GM18867 (cell line): ENCODE measurements at regions not wholly inside any gene's neighbourhood (a gene's known extent, or its start where the extent isn't known, plus 50 kb on each side); places are given as distances from the start of the nearest gene placed in this dataset.
"Not testable (repeated sequence)": the region's sequence is repeated elsewhere in the genome, so short reads cannot be mapped to it uniquely, and the experiment has no call there.

ENCODE experiments used
- ATAC-seq: cut with Tn5 transposase; IDR thresholded peaks from one replicate; pipeline ENCODE4 v1.9.1; 2021; ENCODE audit warnings: mild to moderate bottlenecking, moderate library complexity; ENCODE audit not compliant: unreplicated experiment

GRCh38 chr2:126275098-126275497 is 380.9 kb upstream of the GYPC start:
- ATAC-seq = no peak

- ATAC-seq = not testable (repeated sequence)
Measured at GRCh38 chr2:126276268-126276667, 379.7 kb upstream of the GYPC start.

DNA sequence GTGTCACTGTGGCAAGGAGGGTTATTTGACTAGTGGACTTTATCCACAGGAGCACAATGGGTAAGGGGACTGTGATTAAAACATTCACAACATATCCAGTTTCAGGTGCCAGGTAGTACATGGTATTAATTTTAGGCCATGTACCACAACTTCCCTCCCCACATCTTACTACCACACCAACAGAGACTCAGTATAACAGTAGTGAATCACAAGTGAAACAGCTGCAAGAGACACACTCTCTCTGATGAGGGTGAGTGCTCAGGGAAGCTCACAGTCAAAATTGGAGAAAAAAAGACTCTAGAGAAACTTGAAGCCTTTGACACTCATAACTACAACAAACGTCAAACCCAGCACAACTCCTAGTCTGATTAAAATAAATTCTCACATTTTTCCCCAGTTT is 367.6 kb upstream of the GYPC start:
- no peak for ATAC-seq

DNA sequence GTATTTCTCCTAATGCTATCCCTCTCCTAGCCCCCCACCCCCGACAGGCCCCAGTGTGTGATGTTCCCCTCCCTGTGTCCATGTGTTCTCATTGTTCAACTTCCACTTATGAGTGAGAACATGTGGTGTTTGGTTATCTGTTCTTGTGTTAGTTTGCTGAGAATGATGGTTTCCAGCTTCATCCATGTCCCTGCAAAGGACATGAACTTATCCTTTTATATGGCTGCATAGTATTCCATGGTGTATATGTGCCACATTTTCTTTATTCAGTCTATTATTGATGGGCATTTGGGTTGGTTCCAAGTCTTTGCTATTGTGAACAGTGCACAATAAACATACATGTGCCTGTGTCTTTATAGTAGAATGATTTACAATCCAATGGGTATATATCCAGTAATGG is 362.0 kb upstream of the GYPC start:
- ATAC-seq = not testable (repeated sequence)

DNA sequence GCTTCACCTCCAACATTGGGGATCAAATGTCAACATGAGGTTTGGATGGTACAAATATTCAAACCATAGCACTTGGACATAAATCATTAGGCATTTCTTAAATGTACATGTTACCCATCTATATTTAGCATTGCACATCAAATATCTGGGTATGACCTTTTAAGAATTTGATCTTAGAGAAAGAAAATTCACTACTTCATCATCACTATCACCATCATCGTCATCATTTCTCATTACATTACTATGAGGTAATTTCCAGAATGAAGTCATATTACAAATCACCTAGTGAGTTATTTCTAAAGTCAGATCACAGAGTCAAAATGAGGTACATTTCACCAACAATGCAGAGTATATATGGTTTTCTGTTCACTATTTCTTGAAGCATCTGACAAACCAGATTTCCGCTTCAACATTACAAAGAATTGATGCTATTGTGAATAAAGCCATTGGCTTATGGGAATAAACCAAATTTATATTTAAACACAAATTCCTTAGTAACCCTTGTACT is 356.4 kb upstream of the GYPC start:
- no peak for ATAC-seq

- no peak for ATAC-seq
Measured at GRCh38 chr2:126300348-126300747, 355.6 kb upstream of the GYPC start.

GRCh38 chr2:126302043-126302442 is 353.9 kb upstream of the GYPC start:
- no peak for ATAC-seq

GRCh38 chr2:126303113-126303512 is 352.8 kb upstream of the GYPC start:
- ATAC-seq = no peak

GRCh38 chr2:126304154-126304553 is 351.8 kb upstream of the GYPC start:
- ATAC-seq = no peak

DNA sequence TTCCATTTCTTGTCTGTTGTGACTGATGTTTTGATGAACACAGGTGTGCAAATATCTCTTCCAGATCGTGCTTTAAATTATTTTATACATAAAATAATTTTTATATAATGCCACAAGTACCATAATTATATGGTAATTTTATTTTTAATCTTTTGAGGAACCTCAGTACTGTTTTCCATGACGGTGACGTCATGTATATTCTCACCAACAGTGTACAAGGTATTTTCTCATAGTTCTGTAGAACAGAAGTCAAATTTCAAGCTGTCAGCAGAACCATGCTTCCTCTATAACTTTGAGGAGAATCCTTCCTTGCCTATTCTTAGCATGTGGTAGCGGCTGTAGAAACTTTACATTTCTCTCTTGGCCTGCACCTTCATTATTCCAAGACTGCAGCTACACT is 349.4 kb upstream of the GYPC start:
- ATAC-seq = no peak

- no peak for ATAC-seq
Measured at GRCh38 chr2:126307740-126308139, 348.2 kb upstream of the GYPC start.

DNA sequence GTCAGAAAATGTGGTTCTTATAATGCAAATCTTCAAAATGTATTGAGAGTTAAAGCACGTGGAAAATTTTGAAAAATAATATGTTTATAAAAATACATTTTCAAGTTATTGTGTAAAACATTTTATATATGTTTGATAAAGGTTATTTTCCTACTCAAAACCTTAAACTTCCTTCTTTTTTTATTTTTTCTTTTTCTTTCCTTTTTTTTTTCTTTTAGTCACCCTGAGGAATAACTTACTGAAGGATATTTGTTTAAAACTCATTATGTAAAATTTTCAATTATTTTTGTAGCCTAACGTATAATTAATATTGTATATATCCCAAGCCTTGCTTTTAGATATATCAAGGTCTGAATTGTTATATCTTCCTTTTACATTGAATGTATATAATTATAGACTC is 346.8 kb upstream of the GYPC start:
- no peak for ATAC-seq

GRCh38 chr2:126312579-126312978 is 343.4 kb upstream of the GYPC start:
- no peak for ATAC-seq

DNA sequence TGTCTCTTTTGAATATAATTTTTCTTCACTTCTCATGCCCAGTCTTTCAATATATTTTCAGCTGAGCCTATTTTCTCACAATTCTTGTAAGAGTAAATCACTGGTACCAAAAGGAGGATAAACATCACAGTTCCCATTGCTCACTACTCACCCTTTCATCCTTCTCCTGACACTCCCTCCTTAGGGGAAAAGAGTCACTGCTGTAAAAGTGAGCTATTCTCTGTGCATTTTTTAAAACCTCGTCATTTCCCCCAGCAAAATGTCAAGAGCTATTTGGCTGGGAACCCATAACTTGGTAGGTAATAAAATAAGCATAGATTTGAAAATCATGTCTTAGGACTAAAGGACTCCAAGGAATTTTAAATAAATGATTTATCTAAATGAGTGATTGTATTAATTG is 340.1 kb upstream of the GYPC start:
- ATAC-seq = no peak

- no peak for ATAC-seq
Measured at GRCh38 chr2:126317790-126318431, 338.0 kb upstream of the GYPC start.

- no peak for ATAC-seq
Measured at GRCh38 chr2:126322342-126322741, 333.6 kb upstream of the GYPC start.

- ATAC-seq = no peak
Measured at GRCh38 chr2:126325202-126325601, 330.8 kb upstream of the GYPC start.

- ATAC-seq = no peak
Measured at GRCh38 chr2:126329173-126329572, 326.8 kb upstream of the GYPC start.

DNA sequence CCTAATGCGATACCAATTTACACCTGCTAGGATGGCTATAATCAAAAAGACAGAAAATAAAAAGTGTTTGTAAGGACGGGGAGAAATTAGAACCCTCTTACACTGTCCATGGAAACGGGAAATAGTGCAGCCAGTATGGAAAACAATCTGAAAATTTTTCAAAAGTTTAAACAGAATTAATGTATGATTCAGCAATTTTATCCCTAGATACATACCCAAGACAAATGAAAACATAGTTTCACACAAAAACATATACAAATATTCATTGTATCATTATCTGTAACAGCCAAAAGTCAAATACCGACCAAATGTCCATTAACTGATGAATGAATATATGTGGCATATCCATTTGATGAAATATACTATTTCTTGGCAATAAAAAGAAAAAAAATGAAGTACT is 313.5 kb upstream of the GYPC start:
- ATAC-seq = no peak

DNA sequence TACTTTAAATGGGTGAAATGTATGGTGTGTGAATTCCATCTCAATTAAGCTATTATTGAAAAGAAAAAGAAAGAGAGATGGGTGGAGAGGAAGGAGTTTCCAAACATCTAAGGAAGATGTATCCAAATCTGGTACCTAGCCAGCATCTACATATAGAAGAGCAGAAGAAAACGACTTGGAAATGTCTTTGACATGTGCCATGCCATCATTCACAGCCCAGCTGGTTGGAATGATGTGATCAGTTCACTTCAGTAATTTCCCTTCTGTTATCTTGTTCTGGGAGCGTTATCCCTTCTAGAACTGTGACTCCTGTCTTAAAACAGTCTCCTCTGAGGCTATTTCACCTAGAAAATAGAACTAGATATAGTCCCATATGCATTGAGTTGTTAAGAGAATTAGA is 312.8 kb upstream of the GYPC start:
- no peak for ATAC-seq

- ATAC-seq = peak; percentile 54
Measured at GRCh38 chr2:126344493-126344892, 311.5 kb upstream of the GYPC start.

GRCh38 chr2:126345691-126346090 is 310.3 kb upstream of the GYPC start:
- ATAC-seq = no peak

DNA sequence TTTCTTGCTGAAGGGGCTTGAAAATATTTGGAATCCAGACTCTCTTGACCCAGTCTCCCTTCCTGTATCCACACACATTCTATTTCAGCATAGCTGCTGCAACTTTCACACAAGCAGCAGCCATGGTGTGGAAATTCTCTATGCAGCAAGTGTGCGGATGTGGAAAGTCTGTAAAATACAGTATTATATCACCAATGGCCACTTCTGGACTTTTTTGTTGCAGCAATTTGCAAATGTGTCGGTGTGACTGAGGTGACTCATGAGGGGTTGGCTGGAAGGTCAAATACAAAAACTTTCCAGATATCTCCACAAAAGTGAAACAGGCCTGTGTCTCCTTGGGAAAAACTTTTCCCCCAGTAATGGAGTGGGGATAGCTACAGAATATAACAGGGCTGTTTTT is 299.3 kb upstream of the GYPC start:
- no peak for ATAC-seq
